ENCODE measurements at regions not wholly inside any gene's neighbourhood (a gene's known extent, or its start where the extent isn't known, plus 50 kb on each side); places are given as distances from the start of the nearest gene placed in this dataset.

DNA sequence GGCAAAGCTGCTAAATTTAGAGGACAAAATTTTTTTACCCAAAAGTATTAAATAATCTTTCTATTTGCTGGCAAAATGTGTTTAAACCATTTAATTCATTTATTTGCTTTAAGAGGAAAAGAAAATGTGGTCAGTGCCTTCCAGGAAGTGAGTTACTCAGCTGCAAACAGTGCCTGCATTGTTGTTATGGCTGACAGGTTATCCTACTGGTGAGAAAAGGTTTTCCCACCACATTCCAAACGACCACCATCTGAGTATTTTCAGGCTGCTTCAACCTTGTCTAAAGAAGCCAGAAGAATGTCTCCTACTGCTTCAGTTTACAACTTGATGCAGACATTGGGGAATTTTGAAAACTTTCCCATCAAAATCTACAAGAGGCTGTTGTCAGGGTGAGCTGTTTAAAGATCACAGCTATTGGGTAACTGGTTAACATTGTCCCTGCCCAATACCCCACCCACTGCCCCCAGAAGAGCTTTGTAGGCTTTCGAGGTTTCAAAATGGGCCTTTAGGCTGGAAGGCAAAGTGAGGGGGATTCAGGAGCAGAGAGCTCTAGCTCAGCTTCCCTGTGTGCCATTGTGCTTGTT is 461.3 kb upstream of the FANCL start:
- no peaks in the 10 kb centered on the region for H3K36me3 ChIP-seq (ENCODE audit: insufficient read depth, low read length)
- H3K27ac ChIP-seq (ENCODE audit: low read length): no peak overlapping the region
- no peak overlapping the region for H3K9ac ChIP-seq (ENCODE audit: low read depth, low read length)
- no peaks in the 10 kb centered on the region for H3K9me3 ChIP-seq (ENCODE audit: insufficient read depth, low read length, severe bottlenecking)
- no peak overlapping the region for H2AFZ ChIP-seq (ENCODE audit: low read depth, low read length)
- no peak for TF ChIP-seq EZH2 (IDR thresholded peaks at IDR 0.05; ENCODE audit: borderline replicate concordance, low read depth, low read length, severe bottlenecking)
- TF ChIP-seq, protein P1, sequence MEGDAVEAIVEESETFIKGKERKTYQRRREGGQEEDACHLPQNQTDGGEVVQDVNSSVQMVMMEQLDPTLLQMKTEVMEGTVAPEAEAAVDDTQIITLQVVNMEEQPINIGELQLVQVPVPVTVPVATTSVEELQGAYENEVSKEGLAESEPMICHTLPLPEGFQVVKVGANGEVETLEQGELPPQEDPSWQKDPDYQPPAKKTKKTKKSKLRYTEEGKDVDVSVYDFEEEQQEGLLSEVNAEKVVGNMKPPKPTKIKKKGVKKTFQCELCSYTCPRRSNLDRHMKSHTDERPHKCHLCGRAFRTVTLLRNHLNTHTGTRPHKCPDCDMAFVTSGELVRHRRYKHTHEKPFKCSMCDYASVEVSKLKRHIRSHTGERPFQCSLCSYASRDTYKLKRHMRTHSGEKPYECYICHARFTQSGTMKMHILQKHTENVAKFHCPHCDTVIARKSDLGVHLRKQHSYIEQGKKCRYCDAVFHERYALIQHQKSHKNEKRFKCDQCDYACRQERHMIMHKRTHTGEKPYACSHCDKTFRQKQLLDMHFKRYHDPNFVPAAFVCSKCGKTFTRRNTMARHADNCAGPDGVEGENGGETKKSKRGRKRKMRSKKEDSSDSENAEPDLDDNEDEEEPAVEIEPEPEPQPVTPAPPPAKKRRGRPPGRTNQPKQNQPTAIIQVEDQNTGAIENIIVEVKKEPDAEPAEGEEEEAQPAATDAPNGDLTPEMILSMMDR (IDR thresholded peaks at IDR 0.05; ENCODE audit: borderline replicate concordance, extremely low read depth, low read length, poor library complexity, severe bottlenecking): no peak
- DNase-seq (no peak), ATAC-seq (ENCODE audit: insufficient read depth, low read depth) (no peak)
- no peak overlapping the region for H3K4me3 ChIP-seq (ENCODE audit: low read depth in 1 of 2, low read length in 2 of 2)
- H3K79me2 ChIP-seq (ENCODE audit: insufficient read depth, low read length): no peaks in the 10 kb centered on the region
- no peak overlapping the region for H3K4me2 ChIP-seq (ENCODE audit: insufficient read depth, low read length)
- H3K27me3 ChIP-seq (ENCODE audit: insufficient read depth, low read length, poor library complexity): peaks cover 6% of the 10 kb centered on the region
- H3K4me1 ChIP-seq (ENCODE audit: insufficient read depth, low read length): no peaks in the 10 kb centered on the region
- no peaks in the 10 kb centered on the region for H4K20me1 ChIP-seq (ENCODE audit: insufficient read depth, low read length)

DNA sequence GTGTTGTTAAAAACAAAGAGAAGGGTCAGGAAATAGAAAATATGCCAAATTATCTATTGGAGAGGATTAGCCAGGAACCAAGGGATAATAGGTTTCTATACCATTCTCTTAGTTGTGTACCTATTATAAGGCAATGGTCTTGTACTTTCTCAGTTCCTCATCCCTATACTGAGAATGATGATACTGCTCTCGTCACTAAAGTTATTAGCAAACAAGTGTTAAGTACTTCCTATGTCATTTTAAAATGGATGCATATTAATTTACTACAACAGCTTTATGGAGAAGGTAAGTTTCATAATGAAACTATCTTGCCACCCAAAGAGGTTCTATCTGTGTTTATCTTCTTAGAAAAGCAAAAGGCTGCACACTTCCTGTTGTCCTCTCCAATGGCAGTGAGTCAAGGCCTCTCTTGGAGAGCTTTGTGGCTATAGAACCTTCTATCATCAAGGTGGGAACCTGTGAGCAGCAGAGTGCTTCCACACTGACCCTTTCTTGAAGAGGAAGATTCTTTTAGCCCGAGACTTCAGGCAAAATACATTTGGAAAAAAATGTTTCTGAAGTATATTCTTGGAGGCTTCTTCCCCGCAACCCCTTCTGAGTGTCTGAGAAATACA is 460.7 kb upstream of the FANCL start:
- Histone ChIP-seq H3K27ac (ENCODE audit: low read length) (no peak overlapping the region), H3K79me2 (ENCODE audit: insufficient read depth, low read length) (no peaks in the 10 kb centered on the region), H4K20me1 (ENCODE audit: insufficient read depth, low read length) (no peaks in the 10 kb centered on the region), H2AFZ (ENCODE audit: low read depth, low read length) (no peak overlapping the region), H3K4me1 (ENCODE audit: insufficient read depth, low read length) (no peaks in the 10 kb centered on the region), H3K27me3 (ENCODE audit: insufficient read depth, low read length, poor library complexity) (peaks cover 4% of the 10 kb centered on the region), H3K4me2 (ENCODE audit: insufficient read depth, low read length) (no peak overlapping the region), H3K9me3 (ENCODE audit: insufficient read depth, low read length, severe bottlenecking) (no peaks in the 10 kb centered on the region), H3K4me3 (ENCODE audit: low read depth in 1 of 2, low read length in 2 of 2) (no peak overlapping the region), H3K9ac (ENCODE audit: low read depth, low read length) (no peak overlapping the region), H3K36me3 (ENCODE audit: insufficient read depth, low read length) (no peaks in the 10 kb centered on the region)
- TF ChIP-seq, protein P1 (IDR thresholded peaks at IDR 0.05; ENCODE audit: borderline replicate concordance, extremely low read depth, low read length, poor library complexity, severe bottlenecking): no peak
- TF ChIP-seq EZH2 (IDR thresholded peaks at IDR 0.05; ENCODE audit: borderline replicate concordance, low read depth, low read length, severe bottlenecking): no peak
- no peak for DNase-seq
- ATAC-seq (ENCODE audit: insufficient read depth, low read depth): no peak

DNA sequence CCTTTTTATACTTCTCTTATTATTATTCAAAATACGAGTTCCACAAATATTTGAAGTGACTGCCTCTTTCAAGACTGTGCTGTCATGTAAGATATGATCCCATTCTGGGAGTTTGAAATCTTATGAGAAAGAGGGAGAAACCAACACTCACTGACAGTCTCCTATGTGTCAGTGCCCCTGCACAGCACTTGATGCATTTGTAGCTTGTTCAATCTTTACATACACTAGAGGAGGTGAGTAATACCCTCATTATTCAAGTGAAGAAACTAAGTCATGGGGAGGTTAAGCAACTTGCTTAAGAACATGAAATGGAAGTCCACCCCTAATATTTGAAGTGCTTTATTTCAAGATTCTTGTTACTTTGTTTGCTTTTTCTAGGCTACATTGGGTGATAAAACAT is 459.5 kb upstream of the FANCL start:
- no peaks in the 10 kb centered on the region for H3K79me2 ChIP-seq (ENCODE audit: insufficient read depth, low read length)

DNA sequence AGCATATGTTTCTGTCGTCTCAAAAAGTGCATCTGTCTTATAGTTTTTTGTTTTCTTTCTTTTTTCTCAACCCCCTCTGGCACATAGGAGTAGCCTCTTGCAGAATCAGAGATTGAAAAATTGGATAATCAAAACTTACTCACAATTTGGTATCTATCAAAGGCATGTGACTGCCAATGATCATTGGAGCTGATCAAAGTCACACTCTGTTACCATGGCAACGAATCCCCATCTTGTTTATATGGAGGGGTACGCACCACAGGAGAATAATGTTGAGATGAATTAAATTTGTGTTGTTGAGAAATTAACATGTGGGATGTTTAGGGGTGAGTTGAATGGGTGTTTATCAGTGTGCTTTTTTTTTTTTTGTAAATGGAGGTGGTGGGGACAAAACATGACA is 458.3 kb upstream of the FANCL start:
- no peak for TF ChIP-seq EZH2 (IDR thresholded peaks at IDR 0.05; ENCODE audit: borderline replicate concordance, low read depth, low read length, severe bottlenecking)
- TF ChIP-seq, protein P1 (IDR thresholded peaks at IDR 0.05; ENCODE audit: borderline replicate concordance, extremely low read depth, low read length, poor library complexity, severe bottlenecking): no peak
- H3K27ac ChIP-seq (ENCODE audit: low read length): no peak overlapping the region
- no peak overlapping the region for H2AFZ ChIP-seq (ENCODE audit: low read depth, low read length)
- H3K79me2 ChIP-seq (ENCODE audit: insufficient read depth, low read length): no peaks in the 10 kb centered on the region
- H3K36me3 ChIP-seq (ENCODE audit: insufficient read depth, low read length): no peaks in the 10 kb centered on the region
- no peaks in the 10 kb centered on the region for H3K9me3 ChIP-seq (ENCODE audit: insufficient read depth, low read length, severe bottlenecking)
- no peak overlapping the region for H3K4me2 ChIP-seq (ENCODE audit: insufficient read depth, low read length)
- H3K9ac ChIP-seq (ENCODE audit: low read depth, low read length): no peak overlapping the region
- H3K4me1 ChIP-seq (ENCODE audit: insufficient read depth, low read length): no peaks in the 10 kb centered on the region
- no peaks in the 10 kb centered on the region for H4K20me1 ChIP-seq (ENCODE audit: insufficient read depth, low read length)
- H3K27me3 ChIP-seq (ENCODE audit: insufficient read depth, low read length, poor library complexity): no peaks in the 10 kb centered on the region
- no peak for DNase-seq
- ATAC-seq (ENCODE audit: insufficient read depth, low read depth): no peak
- H3K4me3 ChIP-seq (ENCODE audit: low read depth in 1 of 2, low read length in 2 of 2): no peak overlapping the region

More for the DNA sequence above, 459.5 kb upstream of the FANCL start:
- Histone ChIP-seq H3K4me3 (ENCODE audit: low read depth in 1 of 2, low read length in 2 of 2) (no peak overlapping the region), H4K20me1 (ENCODE audit: insufficient read depth, low read length) (no peaks in the 10 kb centered on the region), H3K9me3 (ENCODE audit: insufficient read depth, low read length, severe bottlenecking) (no peaks in the 10 kb centered on the region), H3K36me3 (ENCODE audit: insufficient read depth, low read length) (no peaks in the 10 kb centered on the region), H3K27ac (ENCODE audit: low read length) (no peak overlapping the region), H2AFZ (ENCODE audit: low read depth, low read length) (no peak overlapping the region), H3K27me3 (ENCODE audit: insufficient read depth, low read length, poor library complexity) (peaks cover 4% of the 10 kb centered on the region), H3K4me2 (ENCODE audit: insufficient read depth, low read length) (no peak overlapping the region), H3K9ac (ENCODE audit: low read depth, low read length) (no peak overlapping the region), H3K4me1 (ENCODE audit: insufficient read depth, low read length) (no peaks in the 10 kb centered on the region)
- DNase-seq: no peak
- no peak for ATAC-seq (ENCODE audit: insufficient read depth, low read depth)
- no peak for TF ChIP-seq EZH2 (IDR thresholded peaks at IDR 0.05; ENCODE audit: borderline replicate concordance, low read depth, low read length, severe bottlenecking)
